GM23338 (cell line): ENCODE measurements at regions not wholly inside any gene's neighbourhood (a gene's known extent, or its start where the extent isn't known, plus 50 kb on each side); places are given as distances from the start of the nearest gene placed in this dataset.

Experiments used
- ATAC-seq: fragments of 200-7000 bp; cut with Tn5 transposase; 3 replicates; pipeline ENCODE4 v1.9.1; 2020
- DNase-seq: peaks from one replicate; pipeline ENCODE4 v3.0.0-alpha.2; 2015; ENCODE audit warnings: low spot score
- H2AFZ ChIP-seq: fragments of 200-600 bp; sonication (generic); 2 replicates; pipeline ENCODE4 v1.8.0; 2016; ENCODE audit warnings: antibody characterized with exemption, mild to moderate bottlenecking, moderate library complexity
- H3F3A ChIP-seq: fragments of 200-600 bp; sonication (generic); replicated peaks from 2 replicates; pipeline ENCODE4 v1.8.0; 2017; ENCODE audit warnings: antibody characterized with exemption, mixed run types, low read depth
- H3K27ac ChIP-seq: fragments of 200-600 bp; sonication (generic); 2 replicates; pipeline ENCODE4 v1.6.1; 2016; ENCODE audit warnings: low read depth
- H3K27me3 ChIP-seq: fragments of 200-600 bp; sonication (generic); 2 replicates; pipeline ENCODE4 v1.8.0; 2016; ENCODE audit warnings: mild to moderate bottlenecking, mixed run types, moderate library complexity; ENCODE audit not compliant: insufficient read depth
- H3K36me3 ChIP-seq: fragments of 200-600 bp; sonication (generic); 2 replicates; pipeline ENCODE4 v1.8.0; 2016; ENCODE audit warnings: mild to moderate bottlenecking; ENCODE audit not compliant: insufficient read depth
- H3K4me1 ChIP-seq: fragments of 200-600 bp; sonication (generic); 2 replicates; pipeline ENCODE4 v1.8.0; 2016; ENCODE audit warnings: mild to moderate bottlenecking, moderate library complexity; ENCODE audit not compliant: insufficient read depth
- H3K4me2 ChIP-seq: fragments of 200-600 bp; sonication (generic); 2 replicates; pipeline ENCODE4 v1.7.1; 2017; ENCODE audit warnings: mixed run types
- H3K4me3 ChIP-seq: fragments of 200-600 bp; sonication (generic); 2 replicates; pipeline ENCODE4 v1.6.1; 2016; ENCODE audit warnings: mixed run types
- H3K79me2 ChIP-seq: fragments of 200-600 bp; sonication (generic); replicated peaks from 2 replicates; pipeline ENCODE4 v1.8.0; 2017; ENCODE audit warnings: mild to moderate bottlenecking; ENCODE audit not compliant: insufficient read depth
- H3K9me2 ChIP-seq: fragments of 200-600 bp; sonication (generic); 2 replicates; pipeline ENCODE4 v1.8.0; 2017; ENCODE audit not compliant: insufficient read depth
- H4K20me1 ChIP-seq: fragments of 200-600 bp; sonication (generic); replicated peaks from 2 replicates; pipeline ENCODE4 v1.8.0; 2017; ENCODE audit warnings: mild to moderate bottlenecking; ENCODE audit not compliant: insufficient read depth
- H3K27ac Mint-ChIP-seq: 2 replicates; pipeline ENCODE4 v1.8.0; 2020; ENCODE audit warnings: inconsistent platforms, mild to moderate bottlenecking, moderate library complexity, mixed read lengths
- H3K27me3 Mint-ChIP-seq: 3 replicates; pipeline ENCODE4 v1.8.0; 2022; ENCODE audit warnings: low read depth, mild to moderate bottlenecking, moderate library complexity, mixed read lengths, inconsistent platforms; ENCODE audit not compliant: insufficient read depth, poor library complexity
- H3K36me3 Mint-ChIP-seq: 3 replicates; pipeline ENCODE4 v1.8.0; 2021; ENCODE audit warnings: low read depth, mild to moderate bottlenecking, inconsistent platforms, moderate library complexity, mixed read lengths
- H3K4me1 Mint-ChIP-seq: 3 replicates; pipeline ENCODE4 v1.8.0; 2020; ENCODE audit warnings: mild to moderate bottlenecking, inconsistent platforms, mixed read lengths
- H3K4me3 Mint-ChIP-seq: 3 replicates; pipeline ENCODE4 v1.8.0; 2021; ENCODE audit warnings: moderate library complexity, mild to moderate bottlenecking, inconsistent platforms, mixed read lengths
- H3K9me3 Mint-ChIP-seq: 3 replicates; pipeline ENCODE4 v1.8.0; 2020; ENCODE audit warnings: moderate library complexity, mild to moderate bottlenecking, inconsistent platforms, mixed read lengths
- ETS1 ChIP-seq: IDR thresholded peaks from 2 replicates; pipeline ENCODE4 v1.6.1; 2016; ENCODE audit warnings: antibody characterized with exemption
- EZH2 ChIP-seq: fragments of 200-600 bp; sonication (generic); IDR thresholded peaks from one replicate; pipeline ENCODE4 v1.8.0; 2017; ENCODE audit warnings: antibody characterized with exemption, mild to moderate bottlenecking, low read depth; ENCODE audit not compliant: unreplicated experiment
- EZH2phosphoT487 ChIP-seq: fragments of 200-600 bp; sonication (generic); IDR thresholded peaks from one replicate; pipeline ENCODE4 v1.8.1; 2018; ENCODE audit warnings: antibody characterized with exemption; ENCODE audit not compliant: unreplicated experiment
- JUNB ChIP-seq: IDR thresholded peaks from one replicate; pipeline ENCODE4 v1.6.1; 2016; ENCODE audit warnings: antibody characterized with exemption; ENCODE audit not compliant: unreplicated experiment
- NANOG ChIP-seq: IDR thresholded peaks from 2 replicates; pipeline ENCODE4 v1.6.1; 2016; ENCODE audit warnings: antibody characterized with exemption, borderline replicate concordance
- ZNF114 ChIP-seq: fragments of 250-450 bp; sonication (Bioruptor Pico); IDR thresholded peaks from 2 replicates; pipeline ENCODE4 v1.5.0; 2020; ENCODE audit warnings: mild to moderate bottlenecking, moderate library complexity
- ZNF462 ChIP-seq: fragments of 250-450 bp; sonication (Bioruptor Pico); IDR thresholded peaks from 2 replicates; pipeline ENCODE4 v1.5.0; 2020; ENCODE audit warnings: mild to moderate bottlenecking, moderate library complexity
- TF ChIP-seq, protein P1 (sequence below), 2 experiments: fragments of 200-600 bp in 1 of 2; sonication (generic) in 1 of 2; conservative IDR thresholded peaks; 2 replicates each; pipeline versions ENCODE4 v1.5.1 to v1.6.1; 2016 to 2017; ENCODE audit warnings: antibody characterized with exemption in 2 of 2, low read depth in 2 of 2, mild to moderate bottlenecking in 2 of 2, moderate library complexity in 1 of 2

GRCh38 chr18:44602380-44602779 lies 78.3 kb upstream of the SETBP1 start (continued):
- TF ChIP-seq ZNF462 (CRISPR knock-in tag) (no peak), JUNB (no peak), ETS1 (no peak), EZH2 (no peak)

DNA sequence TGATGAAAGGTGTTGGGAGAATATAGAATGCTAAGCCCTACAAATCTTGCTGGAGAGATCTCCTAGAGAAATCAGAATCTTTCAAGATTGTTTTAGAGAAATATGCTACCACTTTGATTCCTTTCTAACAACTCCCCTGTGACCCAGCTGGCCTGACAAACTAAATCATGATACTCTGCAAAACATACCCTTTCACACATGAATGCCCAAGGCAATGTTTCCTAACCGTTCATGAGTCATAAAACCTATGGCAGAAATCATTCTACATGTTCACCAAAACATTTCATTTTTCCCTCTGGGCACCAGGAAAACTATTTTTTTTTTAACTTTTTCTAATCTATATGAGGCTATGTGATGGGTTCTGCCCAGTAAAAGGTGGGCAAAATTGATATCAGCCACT lies 77.8 kb upstream of the SETBP1 start:
- Histone ChIP-seq H3K36me3 (no peaks in the 10 kb centered on the region), H3K79me2 (no peaks in the 10 kb centered on the region), H3K4me2 (no peak overlapping the region), H3F3A (no peaks in the 10 kb centered on the region), H3K4me3 (no peak overlapping the region), H3K27me3 (no peaks in the 10 kb centered on the region), H2AFZ (no peak overlapping the region), H3K4me1 (no peaks in the 10 kb centered on the region), H3K27ac (no peak overlapping the region), H3K9me2 (peaks cover 13% of the 10 kb centered on the region), H4K20me1 (no peaks in the 10 kb centered on the region)
- DNase-seq (no peak), ATAC-seq (no peak)
- TF ChIP-seq JUNB = no peak
- no peak for TF ChIP-seq ZNF114 (CRISPR knock-in tag)
- TF ChIP-seq NANOG = no peak
- TF ChIP-seq, protein P1, sequence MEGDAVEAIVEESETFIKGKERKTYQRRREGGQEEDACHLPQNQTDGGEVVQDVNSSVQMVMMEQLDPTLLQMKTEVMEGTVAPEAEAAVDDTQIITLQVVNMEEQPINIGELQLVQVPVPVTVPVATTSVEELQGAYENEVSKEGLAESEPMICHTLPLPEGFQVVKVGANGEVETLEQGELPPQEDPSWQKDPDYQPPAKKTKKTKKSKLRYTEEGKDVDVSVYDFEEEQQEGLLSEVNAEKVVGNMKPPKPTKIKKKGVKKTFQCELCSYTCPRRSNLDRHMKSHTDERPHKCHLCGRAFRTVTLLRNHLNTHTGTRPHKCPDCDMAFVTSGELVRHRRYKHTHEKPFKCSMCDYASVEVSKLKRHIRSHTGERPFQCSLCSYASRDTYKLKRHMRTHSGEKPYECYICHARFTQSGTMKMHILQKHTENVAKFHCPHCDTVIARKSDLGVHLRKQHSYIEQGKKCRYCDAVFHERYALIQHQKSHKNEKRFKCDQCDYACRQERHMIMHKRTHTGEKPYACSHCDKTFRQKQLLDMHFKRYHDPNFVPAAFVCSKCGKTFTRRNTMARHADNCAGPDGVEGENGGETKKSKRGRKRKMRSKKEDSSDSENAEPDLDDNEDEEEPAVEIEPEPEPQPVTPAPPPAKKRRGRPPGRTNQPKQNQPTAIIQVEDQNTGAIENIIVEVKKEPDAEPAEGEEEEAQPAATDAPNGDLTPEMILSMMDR (conservative IDR thresholded peaks at IDR 0.05; ENCODE audit: low read depth in 2 of 2) = no peak
- TF ChIP-seq EZH2phosphoT487 = no peak
- Mint-ChIP-seq H3K4me3 (no peak overlapping the region), H3K27ac (no peak overlapping the region), H3K4me1 (peaks cover 15% of the 10 kb centered on the region), H3K9me3 (peaks cover 3% of the 10 kb centered on the region; the same call in 1 of the 3 replicates), H3K27me3 (no peaks in the 10 kb centered on the region), H3K36me3 (no peaks in the 10 kb centered on the region)
